ENCODE measurements at regions not wholly inside any gene's neighbourhood (a gene's known extent, or its start where the extent isn't known, plus 50 kb on each side); places are given as distances from the start of the nearest gene placed in this dataset.

DNA sequence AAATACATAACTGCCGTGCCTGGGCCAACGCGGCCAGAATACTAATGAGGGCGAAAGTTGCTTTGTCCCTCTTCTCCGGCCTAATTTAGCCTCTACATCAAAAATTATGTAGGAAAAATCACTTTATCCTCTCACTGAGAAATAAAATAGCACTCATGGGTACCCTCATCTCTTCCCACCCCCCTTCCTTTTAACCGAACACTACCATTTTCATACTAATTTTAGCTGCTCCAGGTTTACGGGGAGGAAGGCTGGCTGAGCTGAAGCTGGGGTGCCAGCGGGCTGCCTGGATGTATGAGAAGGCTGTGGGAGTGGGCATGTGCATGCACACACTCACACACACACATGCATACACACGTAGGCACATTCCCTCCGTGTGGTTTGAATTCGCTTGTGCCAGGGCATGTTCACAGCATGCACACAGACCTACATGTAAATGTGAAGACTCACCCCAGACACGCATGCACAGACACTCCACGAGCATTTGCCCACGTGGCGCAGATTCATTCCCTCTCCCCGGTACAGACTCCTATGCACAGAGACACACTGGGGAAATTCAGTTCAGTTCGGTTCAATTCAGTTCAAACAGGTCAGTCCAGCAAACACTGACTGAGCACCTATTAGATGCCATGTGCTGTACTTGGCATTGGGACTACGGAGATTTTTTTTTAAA lies 145.1 kb downstream of the MRM1 start:
- Histone ChIP-seq H3K4me3 (replicated peaks in 1 of 3; ENCODE audit: low read depth in 2 of 3, low read length in 3 of 3) (no peak overlapping the region), H3K27me3 (ENCODE audit: control insufficient read depth in 2 of 2, insufficient read depth in 2 of 2, low read length in 2 of 2) (no peaks in the 10 kb centered on the region), H3K79me2 (ENCODE audit: insufficient read depth, low read length) (no peaks in the 10 kb centered on the region), H3K9me3 (replicated peaks in 1 of 2; ENCODE audit: control insufficient read depth in 1 of 2, insufficient read depth in 1 of 2, low read length in 2 of 2) (no peaks in the 10 kb centered on the region), H2AFZ (ENCODE audit: insufficient read depth, low read depth, low read length, poor library complexity, severe bottlenecking) (no peak overlapping the region), H4K20me1 (ENCODE audit: insufficient read depth, low read length) (no peaks in the 10 kb centered on the region), H3K4me2 (replicated peaks; ENCODE audit: extremely low read depth, low read length, poor library complexity, severe bottlenecking) (no peak overlapping the region), H3K27ac (ENCODE audit: low read depth in 1 of 2, low read length in 2 of 2) (no peak overlapping the region), H3K9ac (ENCODE audit: insufficient read depth, low read length, poor library complexity, severe bottlenecking) (no peak overlapping the region), H3K4me1 (ENCODE audit: control insufficient read depth in 1 of 2, insufficient read depth in 2 of 2, low read length in 2 of 2) (no peaks in the 10 kb centered on the region), H3K36me3 (replicated peaks in 1 of 2; ENCODE audit: control insufficient read depth in 1 of 2, insufficient read depth in 2 of 2, low read length in 2 of 2) (no peaks in the 10 kb centered on the region)
- 93% methylated on average over 13 of the region's 18 CpGs for WGBS (ENCODE audit: insufficient coverage)
- intact Hi-C loops (cut with micrococcal nuclease) = no loop called here
- H3K36me3 Mint-ChIP-seq = no peaks in the 10 kb centered on the region
- H3K9me3 Mint-ChIP-seq = peaks cover 0 to 3% (median 0%) of the 10 kb centered on the region in 7 donors
- H3K4me3 Mint-ChIP-seq = no peak overlapping the region
- H3K4me1 Mint-ChIP-seq = no peaks in the 10 kb centered on the region
- peak overlapping the region in 1 of 7 donors; percentile 4 for H3K27ac Mint-ChIP-seq
- peaks cover 3 to 5% (median 5%) of the 10 kb centered on the region in 3 donors for H3K27me3 Mint-ChIP-seq (ENCODE audit: low read depth in 3 of 3)
- TF ChIP-seq, protein P1, sequence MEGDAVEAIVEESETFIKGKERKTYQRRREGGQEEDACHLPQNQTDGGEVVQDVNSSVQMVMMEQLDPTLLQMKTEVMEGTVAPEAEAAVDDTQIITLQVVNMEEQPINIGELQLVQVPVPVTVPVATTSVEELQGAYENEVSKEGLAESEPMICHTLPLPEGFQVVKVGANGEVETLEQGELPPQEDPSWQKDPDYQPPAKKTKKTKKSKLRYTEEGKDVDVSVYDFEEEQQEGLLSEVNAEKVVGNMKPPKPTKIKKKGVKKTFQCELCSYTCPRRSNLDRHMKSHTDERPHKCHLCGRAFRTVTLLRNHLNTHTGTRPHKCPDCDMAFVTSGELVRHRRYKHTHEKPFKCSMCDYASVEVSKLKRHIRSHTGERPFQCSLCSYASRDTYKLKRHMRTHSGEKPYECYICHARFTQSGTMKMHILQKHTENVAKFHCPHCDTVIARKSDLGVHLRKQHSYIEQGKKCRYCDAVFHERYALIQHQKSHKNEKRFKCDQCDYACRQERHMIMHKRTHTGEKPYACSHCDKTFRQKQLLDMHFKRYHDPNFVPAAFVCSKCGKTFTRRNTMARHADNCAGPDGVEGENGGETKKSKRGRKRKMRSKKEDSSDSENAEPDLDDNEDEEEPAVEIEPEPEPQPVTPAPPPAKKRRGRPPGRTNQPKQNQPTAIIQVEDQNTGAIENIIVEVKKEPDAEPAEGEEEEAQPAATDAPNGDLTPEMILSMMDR (IDR thresholded peaks at IDR 0.05) = no peak
- no peak for DNase-seq

GRCh38 chr17:36747861-36748260 lies 146.5 kb downstream of the MRM1 start:
- Mint-ChIP-seq H3K27me3 (ENCODE audit: low read depth in 3 of 3) (peaks cover 5 to 10% (median 8%) of the 10 kb centered on the region in 3 donors), H3K27ac (no peak overlapping the region)
- intact Hi-C loops (cut with micrococcal nuclease) = no loop called here

More at GRCh38 chr17:36747861-36748260, 146.5 kb downstream of the MRM1 start:
- Histone ChIP-seq H3K79me2 (ENCODE audit: insufficient read depth, low read length) (no peaks in the 10 kb centered on the region), H3K36me3 (replicated peaks in 1 of 2; ENCODE audit: control insufficient read depth in 1 of 2, insufficient read depth in 2 of 2, low read length in 2 of 2) (no peaks in the 10 kb centered on the region), H3K9ac (ENCODE audit: insufficient read depth, low read length, poor library complexity, severe bottlenecking) (no peak overlapping the region), H4K20me1 (ENCODE audit: insufficient read depth, low read length) (no peaks in the 10 kb centered on the region), H3K4me3 (replicated peaks in 1 of 3; ENCODE audit: low read depth in 2 of 3, low read length in 3 of 3) (no peak overlapping the region), H3K27me3 (ENCODE audit: control insufficient read depth in 2 of 2, insufficient read depth in 2 of 2, low read length in 2 of 2) (no peaks in the 10 kb centered on the region), H3K4me2 (replicated peaks; ENCODE audit: extremely low read depth, low read length, poor library complexity, severe bottlenecking) (no peak overlapping the region), H2AFZ (ENCODE audit: insufficient read depth, low read depth, low read length, poor library complexity, severe bottlenecking) (no peak overlapping the region), H3K27ac (ENCODE audit: low read depth in 1 of 2, low read length in 2 of 2) (no peak overlapping the region), H3K4me1 (ENCODE audit: control insufficient read depth in 1 of 2, insufficient read depth in 2 of 2, low read length in 2 of 2) (no peaks in the 10 kb centered on the region), H3K9me3 (replicated peaks in 1 of 2; ENCODE audit: control insufficient read depth in 1 of 2, insufficient read depth in 1 of 2, low read length in 2 of 2) (no peaks in the 10 kb centered on the region)
- H3K4me3 Mint-ChIP-seq = no peak overlapping the region
- 100% methylated on average over 9 of the region's 12 CpGs for WGBS (ENCODE audit: insufficient coverage)
- H3K36me3 Mint-ChIP-seq = no peaks in the 10 kb centered on the region
- peaks cover 0 to 3% (median 0%) of the 10 kb centered on the region in 7 donors for H3K9me3 Mint-ChIP-seq
- DNase-seq = no peak
- TF ChIP-seq, protein P1 (IDR thresholded peaks at IDR 0.05) = no peak
- H3K4me1 Mint-ChIP-seq = no peaks in the 10 kb centered on the region
